MM.1S (cell line): ENCODE measurements at regions not wholly inside any gene's neighbourhood (a gene's known extent, or its start where the extent isn't known, plus 50 kb on each side); places are given as distances from the start of the nearest gene placed in this dataset.

ENCODE experiments used
- DNase-seq: peaks from one replicate; pipeline ENCODE4 v3.0.0-alpha.2; 2015
- H2AFZ ChIP-seq: fragments of 300-600 bp; sonication (generic); 2 replicates; pipeline ENCODE4 v1.6.0; 2016; ENCODE audit warnings: antibody characterized with exemption, low read length
- H3F3A ChIP-seq: fragments of 300-600 bp; sonication (generic); 2 replicates; pipeline ENCODE4 v1.6.1; 2016; ENCODE audit warnings: mild to moderate bottlenecking, antibody characterized with exemption, low read length, moderate library complexity, mixed read lengths; ENCODE audit not compliant: insufficient read depth
- H3K27ac ChIP-seq: fragments of 300-600 bp; sonication (generic); 2 replicates; pipeline ENCODE4 v1.5.1; 2016; ENCODE audit warnings: mild to moderate bottlenecking, low read length
- H3K27me3 ChIP-seq: fragments of 300-600 bp; sonication (generic); replicated peaks from 2 replicates; pipeline ENCODE4 v1.6.0; 2016; ENCODE audit warnings: low read length; ENCODE audit not compliant: insufficient read depth
- H3K36me3 ChIP-seq: fragments of 300-600 bp; sonication (generic); replicated peaks from 2 replicates; pipeline ENCODE4 v1.6.1; 2016; ENCODE audit warnings: mild to moderate bottlenecking, low read length, mixed read lengths; ENCODE audit not compliant: insufficient read depth
- H3K4me1 ChIP-seq: fragments of 300-600 bp; sonication (generic); 2 replicates; pipeline ENCODE4 v1.6.1; 2016; ENCODE audit warnings: low read length, mixed read lengths
- H3K4me2 ChIP-seq: fragments of 300-600 bp; sonication (generic); 2 replicates; pipeline ENCODE4 v1.6.0; 2016; ENCODE audit warnings: low read depth, low read length
- H3K4me3 ChIP-seq: fragments of 300-600 bp; sonication (generic); 2 replicates; pipeline ENCODE4 v1.5.1; 2016; ENCODE audit warnings: low read length, mixed read lengths
- H3K79me2 ChIP-seq: fragments of 300-600 bp; sonication (generic); 2 replicates; pipeline ENCODE4 v1.6.1; 2016; ENCODE audit warnings: mixed run types, low read length, mixed read lengths
- H3K9ac ChIP-seq: fragments of 300-600 bp; sonication (generic); 2 replicates; pipeline ENCODE4 v1.6.1; 2016; ENCODE audit warnings: low read length, mixed read lengths
- H3K9me2 ChIP-seq: fragments of 300-600 bp; sonication (generic); replicated peaks from 2 replicates; pipeline ENCODE4 v1.6.1; 2016; ENCODE audit warnings: mild to moderate bottlenecking, low read length, mixed read lengths; ENCODE audit not compliant: insufficient read depth
- H3K9me3 ChIP-seq: fragments of 300-600 bp; sonication (generic); replicated peaks from 2 replicates; pipeline ENCODE4 v1.6.1; 2016; ENCODE audit warnings: mild to moderate bottlenecking, low read length, mixed read lengths; ENCODE audit not compliant: insufficient read depth
- H4K20me1 ChIP-seq: fragments of 300-600 bp; sonication (generic); 2 replicates; pipeline ENCODE4 v1.6.1; 2016; ENCODE audit warnings: mild to moderate bottlenecking, low read length, moderate library complexity, mixed read lengths; ENCODE audit not compliant: insufficient read depth
- EZH2 ChIP-seq: fragments of 300-600 bp; sonication (generic); optimal IDR thresholded peaks from 2 replicates; pipeline ENCODE3; 2017; ENCODE audit warnings: low read depth, mild to moderate bottlenecking, antibody characterized with exemption, low read length, mixed read lengths
- EZH2phosphoT487 ChIP-seq: fragments of 300-600 bp; sonication (generic); IDR thresholded peaks from 2 replicates; pipeline ENCODE4 v1.6.1; 2018; ENCODE audit warnings: antibody characterized with exemption, low read length
- TF ChIP-seq, protein P1 (sequence below): fragments of 300-600 bp; sonication (generic); IDR thresholded peaks from 2 replicates; pipeline ENCODE4 v1.5.1; 2016; ENCODE audit warnings: antibody characterized with exemption, low read length, mixed read lengths

- Histone ChIP-seq H3K36me3 (no peaks in the 10 kb centered on the region), H2AFZ (no peak overlapping the region), H3K79me2 (no peaks in the 10 kb centered on the region), H3F3A (no peaks in the 10 kb centered on the region), H3K4me3 (no peak overlapping the region), H3K27ac (no peak overlapping the region), H3K9me2 (no peaks in the 10 kb centered on the region), H4K20me1 (no peaks in the 10 kb centered on the region), H3K9me3 (no peaks in the 10 kb centered on the region), H3K27me3 (no peaks in the 10 kb centered on the region), H3K4me1 (no peaks in the 10 kb centered on the region), H3K4me2 (no peak overlapping the region), H3K9ac (no peak overlapping the region)
- TF ChIP-seq EZH2, result no peak
- TF ChIP-seq EZH2phosphoT487, result no peak
- DNase-seq, result no peak
Observed at GRCh38 chr21:27221077-27221476, 254.2 kb upstream of the ADAMTS5 start.

DNA sequence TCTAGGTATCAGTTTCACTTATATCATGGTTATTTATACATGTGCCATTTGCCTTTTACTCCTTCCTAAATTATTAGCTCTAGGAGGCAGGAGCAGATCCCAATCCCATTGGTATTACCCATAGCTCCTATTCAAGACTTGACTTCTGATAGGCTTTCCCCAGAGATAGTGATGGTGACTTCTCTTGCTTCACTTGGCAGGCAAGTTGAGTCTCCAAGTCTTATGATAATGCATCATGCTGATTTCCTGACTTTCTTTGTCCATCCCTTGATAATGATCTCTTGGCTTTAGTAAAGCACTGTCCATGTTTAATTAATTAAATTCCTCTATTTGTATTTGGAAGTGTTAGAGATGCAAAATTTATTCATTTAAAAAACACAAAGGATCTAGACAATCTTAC lies 253.5 kb upstream of the ADAMTS5 start:
- Histone ChIP-seq H3K9ac (no peak overlapping the region), H3K36me3 (no peaks in the 10 kb centered on the region), H4K20me1 (no peaks in the 10 kb centered on the region), H3K4me2 (no peak overlapping the region), H3K27me3 (no peaks in the 10 kb centered on the region), H2AFZ (no peak overlapping the region), H3K27ac (no peak overlapping the region), H3K9me2 (no peaks in the 10 kb centered on the region), H3K79me2 (no peaks in the 10 kb centered on the region), H3K9me3 (no peaks in the 10 kb centered on the region), H3F3A (no peaks in the 10 kb centered on the region), H3K4me1 (no peaks in the 10 kb centered on the region), H3K4me3 (no peak overlapping the region)
- TF ChIP-seq, protein P1, sequence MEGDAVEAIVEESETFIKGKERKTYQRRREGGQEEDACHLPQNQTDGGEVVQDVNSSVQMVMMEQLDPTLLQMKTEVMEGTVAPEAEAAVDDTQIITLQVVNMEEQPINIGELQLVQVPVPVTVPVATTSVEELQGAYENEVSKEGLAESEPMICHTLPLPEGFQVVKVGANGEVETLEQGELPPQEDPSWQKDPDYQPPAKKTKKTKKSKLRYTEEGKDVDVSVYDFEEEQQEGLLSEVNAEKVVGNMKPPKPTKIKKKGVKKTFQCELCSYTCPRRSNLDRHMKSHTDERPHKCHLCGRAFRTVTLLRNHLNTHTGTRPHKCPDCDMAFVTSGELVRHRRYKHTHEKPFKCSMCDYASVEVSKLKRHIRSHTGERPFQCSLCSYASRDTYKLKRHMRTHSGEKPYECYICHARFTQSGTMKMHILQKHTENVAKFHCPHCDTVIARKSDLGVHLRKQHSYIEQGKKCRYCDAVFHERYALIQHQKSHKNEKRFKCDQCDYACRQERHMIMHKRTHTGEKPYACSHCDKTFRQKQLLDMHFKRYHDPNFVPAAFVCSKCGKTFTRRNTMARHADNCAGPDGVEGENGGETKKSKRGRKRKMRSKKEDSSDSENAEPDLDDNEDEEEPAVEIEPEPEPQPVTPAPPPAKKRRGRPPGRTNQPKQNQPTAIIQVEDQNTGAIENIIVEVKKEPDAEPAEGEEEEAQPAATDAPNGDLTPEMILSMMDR, result no peak
- TF ChIP-seq EZH2phosphoT487, result no peak
- TF ChIP-seq EZH2, result no peak
- no peak for DNase-seq

DNA sequence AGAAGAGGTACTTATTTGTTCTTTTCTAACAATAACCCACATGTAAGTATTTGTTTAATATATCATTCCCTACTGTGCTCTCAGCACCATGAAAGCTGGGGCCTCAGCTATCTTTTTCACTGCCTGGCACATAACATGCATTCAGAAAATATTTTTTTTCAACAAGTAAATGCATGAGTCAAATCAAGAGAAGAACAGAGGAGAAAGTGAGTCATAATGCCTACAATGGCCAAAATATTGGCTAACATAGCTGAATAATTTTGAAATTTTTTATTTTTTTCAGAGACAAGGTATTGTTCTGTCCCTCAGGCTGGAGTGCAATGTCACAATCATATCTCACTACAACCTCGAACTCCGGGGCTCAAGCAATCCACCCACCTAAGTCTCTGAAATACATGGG lies 252.2 kb upstream of the ADAMTS5 start:
- Histone ChIP-seq H3K4me1 (no peaks in the 10 kb centered on the region), H3K4me3 (no peak overlapping the region), H3K9me2 (no peaks in the 10 kb centered on the region), H3K9me3 (no peaks in the 10 kb centered on the region), H3K27ac (no peak overlapping the region), H3K36me3 (no peaks in the 10 kb centered on the region), H3F3A (no peaks in the 10 kb centered on the region), H3K79me2 (no peaks in the 10 kb centered on the region), H2AFZ (no peak overlapping the region), H3K4me2 (no peak overlapping the region), H3K27me3 (no peaks in the 10 kb centered on the region), H4K20me1 (no peaks in the 10 kb centered on the region), H3K9ac (no peak overlapping the region)
- TF ChIP-seq, protein P1, result no peak
- TF ChIP-seq EZH2, result no peak
- TF ChIP-seq EZH2phosphoT487, result no peak
- no peak for DNase-seq

GRCh38 chr21:27213303-27213702 lies 246.4 kb upstream of the ADAMTS5 start:
- no peak overlapping the region for H3K4me2 ChIP-seq
- no peaks in the 10 kb centered on the region for H3K79me2 ChIP-seq
- no peaks in the 10 kb centered on the region for H3K9me2 ChIP-seq
- H3K27me3 ChIP-seq, result no peaks in the 10 kb centered on the region
- TF ChIP-seq, protein P1, result no peak
- TF ChIP-seq EZH2 (no peak), EZH2phosphoT487 (no peak)
- no peaks in the 10 kb centered on the region for H3K9me3 ChIP-seq
- H3K4me3 ChIP-seq, result no peak overlapping the region
- no peak for DNase-seq
- no peaks in the 10 kb centered on the region for H3F3A ChIP-seq
- no peak overlapping the region for H3K9ac ChIP-seq
- H3K27ac ChIP-seq, result no peak overlapping the region
- no peak overlapping the region for H2AFZ ChIP-seq
- no peaks in the 10 kb centered on the region for H3K4me1 ChIP-seq
- no peaks in the 10 kb centered on the region for H4K20me1 ChIP-seq
- no peaks in the 10 kb centered on the region for H3K36me3 ChIP-seq
